Naive thymus-derived CD4-positive, alpha-beta T cell (primary cell): ENCODE measurements at regions not wholly inside any gene's neighbourhood (a gene's known extent, or its start where the extent isn't known, plus 50 kb on each side); places are given as distances from the start of the nearest gene placed in this dataset.
"Not testable (repeated sequence)": the region's sequence is repeated elsewhere in the genome, so short reads cannot be mapped to it uniquely, and the experiment has no call there.

Experiments used
- ATAC-seq: fragments of 150-1000 bp; cut with Tn5 transposase; 2 replicates; pipeline ENCODE4 v1.10.0; 2021; ENCODE audit warnings: mild to moderate bottlenecking, moderate library complexity
- CTCF ChIA-PET: fragments of 350-600 bp; sonication (Branson Sonifier 250); formaldehyde crosslinking; loops from one replicate; lab custom pipeline; 2021; ENCODE audit warnings: antibody characterized with exemption; lab: Charles Lee
- POLR2A ChIA-PET: fragments of 350-600 bp; sonication (Branson Sonifier 250); formaldehyde crosslinking; loops from one replicate; lab custom pipeline; 2021; ENCODE audit warnings: antibody characterized with exemption, inconsistent platforms; lab: Charles Lee
- DNase-seq, 9 donors: peaks; one replicate each; pipeline versions ENCODE4 v3.0.0 to v3.0.0-alpha.2; 2020 to 2022; ENCODE audit warnings: mixed read lengths in 1 of 9
- H3K27ac ChIP-seq: one replicate; pipeline ENCODE4 v1.7.0; 2013; ENCODE audit warnings: mild to moderate bottlenecking, low read depth, low read length, moderate library complexity
- H3K27me3 ChIP-seq, 2 donors: one replicate each; pipeline ENCODE4 v1.7.0; 2013; ENCODE audit warnings: low read length in 2 of 2, mild to moderate bottlenecking in 2 of 2, moderate library complexity in 2 of 2; ENCODE audit not compliant: control insufficient read depth in 2 of 2, insufficient read depth in 2 of 2
- H3K36me3 ChIP-seq, 3 experiments: 1 replicate in 2 of 3; 2 replicates in 1 of 3; pipeline ENCODE4 v1.7.0; 2013; ENCODE audit warnings: low read length in 3 of 3, mild to moderate bottlenecking in 3 of 3, moderate library complexity in 1 of 3; ENCODE audit not compliant: insufficient read depth in 3 of 3, control insufficient read depth in 2 of 3
- H3K4me1 ChIP-seq, 2 donors: one replicate each; pipeline ENCODE4 v1.7.0; 2013; ENCODE audit warnings: low read length in 2 of 2, mild to moderate bottlenecking in 2 of 2, moderate library complexity in 1 of 2; ENCODE audit not compliant: control insufficient read depth in 2 of 2, insufficient read depth in 2 of 2
- H3K4me3 ChIP-seq: 2 replicates; pipeline ENCODE4 v1.7.0; 2013; ENCODE audit warnings: mild to moderate bottlenecking, low read length
- H3K9me3 ChIP-seq, 3 experiments: 1 replicate in 2 of 3; 2 replicates in 1 of 3; pipeline ENCODE4 v1.7.0; 2013; ENCODE audit warnings: low read length in 3 of 3; ENCODE audit not compliant: control insufficient read depth in 2 of 3
- H3K27ac Mint-ChIP-seq, 9 donors: one replicate each; pipeline ENCODE4 v1.8.0; 2020 to 2022; ENCODE audit warnings: mixed read lengths in 9 of 9, mild to moderate bottlenecking in 8 of 9, moderate library complexity in 5 of 9, inconsistent platforms in 2 of 9
- H3K27me3 Mint-ChIP-seq, 5 donors: one replicate each; pipeline ENCODE4 v1.8.0; 2021 to 2022; ENCODE audit warnings: mixed read lengths in 5 of 5, mild to moderate bottlenecking in 1 of 5
- H3K36me3 Mint-ChIP-seq, 5 donors: one replicate each; pipeline ENCODE4 v1.8.0; 2020 to 2022; ENCODE audit warnings: mixed read lengths in 5 of 5, mild to moderate bottlenecking in 3 of 5, inconsistent platforms in 1 of 5
- H3K4me1 Mint-ChIP-seq, 7 donors: one replicate each; pipeline ENCODE4 v1.8.0; 2020 to 2022; ENCODE audit warnings: mixed read lengths in 7 of 7, mild to moderate bottlenecking in 3 of 7, inconsistent platforms in 1 of 7
- H3K4me3 Mint-ChIP-seq, 10 donors: one replicate each; pipeline ENCODE4 v1.8.0; 2020 to 2022; ENCODE audit warnings: mild to moderate bottlenecking in 10 of 10, mixed read lengths in 10 of 10, moderate library complexity in 6 of 10, inconsistent platforms in 2 of 10
- H3K9me3 Mint-ChIP-seq, 11 donors: one replicate each; pipeline ENCODE4 v1.8.0; 2020 to 2022; ENCODE audit warnings: mixed read lengths in 11 of 11, mild to moderate bottlenecking in 4 of 11, inconsistent platforms in 1 of 11, moderate library complexity in 1 of 11
- intact Hi-C, 2 donors: fragments of 100-400 bp; cut with micrococcal nuclease; formaldehyde crosslinking; loops; one replicate each; pipeline ENCODE4 v1.15.1; 2023

- intact Hi-C loops, H3K4me3 ChIP-seq, H3K27ac Mint-ChIP-seq, H3K4me3 Mint-ChIP-seq, ATAC-seq, POLR2A ChIA-PET, H3K36me3 ChIP-seq, H3K27me3 Mint-ChIP-seq, H3K4me1 ChIP-seq, H3K36me3 Mint-ChIP-seq, H3K9me3 ChIP-seq, H3K4me1 Mint-ChIP-seq, H3K27me3 ChIP-seq, H3K27ac ChIP-seq, DNase-seq, H3K9me3 Mint-ChIP-seq: not testable (repeated sequence)
- CTCF ChIA-PET = interaction anchor here (0.5 kb wide), 1 partner anchor 246 kb away, joined by 4 read pairs; no protein-coding TSS in a partner anchor
Measured at GRCh38 chr13:21260561-21261290, 84.3 kb downstream of the MRPL57 start.

DNA sequence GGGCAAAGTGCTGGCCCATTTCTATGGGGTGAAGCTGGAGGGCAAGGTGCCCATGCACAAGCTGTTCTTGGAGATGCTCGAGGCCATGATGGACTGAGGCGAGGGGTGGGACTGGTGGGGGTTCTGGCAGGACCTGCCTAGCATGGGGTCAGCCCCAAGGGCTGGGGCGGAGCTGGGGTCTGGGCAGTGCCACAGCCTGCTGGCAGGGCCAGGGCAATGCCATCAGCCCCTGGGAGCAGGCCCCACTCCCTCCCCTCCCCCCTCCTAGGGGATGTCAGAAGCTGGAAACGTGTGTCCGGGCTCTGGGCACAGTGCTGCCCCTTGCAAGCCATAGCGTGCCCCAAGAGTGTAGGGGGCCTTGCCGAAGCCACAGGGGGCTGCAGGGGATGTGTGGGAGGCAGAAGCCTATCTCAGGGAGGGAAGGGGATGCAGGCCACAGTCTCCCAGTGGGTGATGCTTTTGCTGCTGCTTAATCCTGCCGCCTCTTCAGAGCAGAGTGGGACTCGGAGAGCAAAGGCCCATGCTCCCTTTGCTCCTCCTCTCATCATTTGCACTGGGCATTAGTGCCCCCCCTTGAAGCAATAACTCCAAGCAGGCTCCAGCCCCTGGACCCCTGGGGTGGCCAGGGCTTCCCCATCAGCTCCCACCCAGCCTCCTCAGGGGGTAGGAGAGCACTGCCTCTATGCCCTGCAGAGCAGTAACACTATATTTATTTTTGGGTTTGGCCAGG lies 85.2 kb downstream of the MRPL57 start:
- H3K9me3 Mint-ChIP-seq, H3K27ac ChIP-seq, H3K27ac Mint-ChIP-seq, H3K4me1 ChIP-seq, H3K9me3 ChIP-seq, H3K27me3 ChIP-seq, H3K4me3 ChIP-seq, POLR2A ChIA-PET, DNase-seq, H3K4me3 Mint-ChIP-seq, H3K27me3 Mint-ChIP-seq, H3K36me3 Mint-ChIP-seq, intact Hi-C loops, ATAC-seq, H3K4me1 Mint-ChIP-seq, CTCF ChIA-PET, H3K36me3 ChIP-seq: not testable (repeated sequence)

GRCh38 chr13:21263909-21264308 lies 87.5 kb downstream of the MRPL57 start:
- H3K4me1 Mint-ChIP-seq, H3K36me3 ChIP-seq, DNase-seq, H3K27ac ChIP-seq, H3K4me1 ChIP-seq, ATAC-seq, H3K27ac Mint-ChIP-seq, H3K9me3 ChIP-seq, CTCF ChIA-PET, H3K27me3 ChIP-seq, H3K4me3 ChIP-seq, H3K9me3 Mint-ChIP-seq, intact Hi-C loops, H3K36me3 Mint-ChIP-seq, H3K27me3 Mint-ChIP-seq, POLR2A ChIA-PET, H3K4me3 Mint-ChIP-seq: not testable (repeated sequence)

DNA sequence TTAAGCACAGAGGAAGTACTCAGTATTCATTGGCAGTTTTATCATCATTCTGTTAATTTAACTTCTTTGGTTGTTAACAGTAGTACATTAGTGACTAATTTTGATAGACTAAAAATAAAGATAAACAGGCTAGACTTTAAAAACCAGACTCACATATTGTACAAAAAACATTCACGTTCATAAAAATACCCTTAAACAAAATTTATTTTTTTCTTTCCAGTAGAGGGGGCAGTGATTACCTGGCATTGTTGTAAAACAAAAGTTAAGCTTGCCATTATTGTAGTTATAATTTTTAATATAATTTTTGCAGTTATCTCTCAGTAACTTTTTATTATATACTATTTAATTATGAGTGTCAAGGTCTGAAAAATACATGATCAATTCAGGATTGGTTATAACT lies 92.0 kb downstream of the MRPL57 start:
- H3K36me3 ChIP-seq, H3K4me3 ChIP-seq, H3K4me3 Mint-ChIP-seq, H3K27ac Mint-ChIP-seq, H3K9me3 ChIP-seq, H3K27me3 ChIP-seq, POLR2A ChIA-PET, H3K4me1 ChIP-seq, H3K27ac ChIP-seq, H3K27me3 Mint-ChIP-seq, CTCF ChIA-PET, H3K36me3 Mint-ChIP-seq, intact Hi-C loops, H3K9me3 Mint-ChIP-seq, H3K4me1 Mint-ChIP-seq, ATAC-seq: not testable (repeated sequence)
- peak in 1 of 9 donors; percentile 1 for DNase-seq

DNA sequence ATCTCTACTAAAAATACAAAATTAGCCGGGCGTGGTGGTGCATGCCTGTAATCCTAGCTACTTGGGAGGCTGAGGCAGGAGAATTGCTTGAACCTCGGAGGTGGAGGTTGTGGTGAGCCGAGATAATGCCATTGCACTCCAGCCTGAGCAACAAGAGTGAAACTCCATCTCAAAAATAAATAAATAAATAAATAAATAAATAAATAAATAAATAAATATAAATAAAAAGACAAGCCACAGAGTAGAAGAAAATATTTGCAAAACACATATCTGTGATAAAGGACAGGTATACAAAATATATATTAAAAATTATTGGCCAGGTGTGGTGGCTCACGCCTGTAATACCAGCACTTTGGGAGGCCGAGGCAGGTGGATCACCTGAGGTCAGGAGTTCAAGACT lies 96.0 kb downstream of the MRPL57 start:
- H3K9me3 ChIP-seq, H3K36me3 ChIP-seq, intact Hi-C loops, H3K27ac Mint-ChIP-seq, H3K36me3 Mint-ChIP-seq, H3K27ac ChIP-seq, H3K4me3 Mint-ChIP-seq, H3K27me3 ChIP-seq, H3K9me3 Mint-ChIP-seq, ATAC-seq, CTCF ChIA-PET, H3K4me1 ChIP-seq, H3K4me1 Mint-ChIP-seq, H3K4me3 ChIP-seq, DNase-seq, H3K27me3 Mint-ChIP-seq: not testable (repeated sequence)
- POLR2A ChIA-PET = interaction anchor here (0.7 kb wide), 1 partner anchor 786 kb away, joined by 3 read pairs; no protein-coding TSS in a partner anchor

GRCh38 chr13:21274457-21274856 lies 98.0 kb downstream of the MRPL57 start:
- H3K27me3 Mint-ChIP-seq, intact Hi-C loops, H3K9me3 ChIP-seq, H3K4me1 Mint-ChIP-seq, DNase-seq, ATAC-seq, H3K36me3 Mint-ChIP-seq, H3K4me3 Mint-ChIP-seq, POLR2A ChIA-PET, H3K4me3 ChIP-seq, H3K27me3 ChIP-seq, H3K9me3 Mint-ChIP-seq, H3K27ac ChIP-seq, H3K36me3 ChIP-seq, CTCF ChIA-PET, H3K4me1 ChIP-seq, H3K27ac Mint-ChIP-seq: not testable (repeated sequence)

GRCh38 chr13:21282065-21282464 lies 105.6 kb downstream of the MRPL57 start:
- Mint-ChIP-seq H3K4me1 (no peaks in the 10 kb centered on the region), H3K36me3 (no peaks in the 10 kb centered on the region), H3K9me3 (peaks cover 0 to 2% (median 0%) of the 10 kb centered on the region in 11 donors), H3K4me3 (no peak overlapping the region), H3K27ac (no peak overlapping the region), H3K27me3 (peaks cover 6 to 49% (median 22%) of the 10 kb centered on the region in 5 donors)
- ChIA-PET CTCF (no interaction called here), POLR2A (no interaction called here)
- Histone ChIP-seq H3K4me3 (no peak overlapping the region), H3K27ac (no peak overlapping the region), H3K36me3 (no peaks in the 10 kb centered on the region), H3K9me3 (no peaks in the 10 kb centered on the region), H3K4me1 (no peaks in the 10 kb centered on the region), H3K27me3 (peaks cover 0 to 4% of the 10 kb centered on the region in 2 donors)
- DNase-seq (no peak), ATAC-seq (no peak)
- intact Hi-C loops = no loop called here
